ENCODE measurements at regions not wholly inside any gene's neighbourhood (a gene's known extent, or its start where the extent isn't known, plus 50 kb on each side); places are given as distances from the start of the nearest gene placed in this dataset.

DNA sequence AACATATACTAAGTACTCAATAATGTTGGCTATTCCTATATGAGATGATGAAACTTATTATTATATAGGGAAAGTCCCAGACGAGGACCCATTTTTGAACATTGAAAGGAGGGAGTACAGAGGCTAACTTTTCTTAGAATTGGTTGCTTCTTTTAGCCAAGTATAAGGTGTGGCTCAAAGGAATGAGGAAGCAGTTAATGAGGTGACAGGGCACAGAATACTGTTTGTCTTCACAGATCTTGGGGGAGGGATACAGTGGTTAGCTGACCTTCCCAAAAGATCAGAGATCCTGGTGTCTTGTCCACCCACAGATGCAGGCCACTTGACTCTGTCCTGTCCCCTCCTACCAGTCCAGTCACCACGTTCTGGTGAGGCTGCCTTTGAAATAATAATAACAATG is 67.8 kb upstream of the EPB41L1 start:
- no peak for ATAC-seq (ENCODE audit: low read depth)
- Mint-ChIP-seq H3K4me3 (no peak overlapping the region), H3K9me3 (peaks cover 2% of the 10 kb centered on the region), H3K27ac (no peak overlapping the region), H3K27me3 (peaks cover 26% of the 10 kb centered on the region), H3K4me1 (peaks cover 7% of the 10 kb centered on the region), H3K36me3 (ENCODE audit: low read depth) (no peaks in the 10 kb centered on the region)
- intact Hi-C loops (cut with micrococcal nuclease), result no loop called here
- TF ChIP-seq, protein P1, sequence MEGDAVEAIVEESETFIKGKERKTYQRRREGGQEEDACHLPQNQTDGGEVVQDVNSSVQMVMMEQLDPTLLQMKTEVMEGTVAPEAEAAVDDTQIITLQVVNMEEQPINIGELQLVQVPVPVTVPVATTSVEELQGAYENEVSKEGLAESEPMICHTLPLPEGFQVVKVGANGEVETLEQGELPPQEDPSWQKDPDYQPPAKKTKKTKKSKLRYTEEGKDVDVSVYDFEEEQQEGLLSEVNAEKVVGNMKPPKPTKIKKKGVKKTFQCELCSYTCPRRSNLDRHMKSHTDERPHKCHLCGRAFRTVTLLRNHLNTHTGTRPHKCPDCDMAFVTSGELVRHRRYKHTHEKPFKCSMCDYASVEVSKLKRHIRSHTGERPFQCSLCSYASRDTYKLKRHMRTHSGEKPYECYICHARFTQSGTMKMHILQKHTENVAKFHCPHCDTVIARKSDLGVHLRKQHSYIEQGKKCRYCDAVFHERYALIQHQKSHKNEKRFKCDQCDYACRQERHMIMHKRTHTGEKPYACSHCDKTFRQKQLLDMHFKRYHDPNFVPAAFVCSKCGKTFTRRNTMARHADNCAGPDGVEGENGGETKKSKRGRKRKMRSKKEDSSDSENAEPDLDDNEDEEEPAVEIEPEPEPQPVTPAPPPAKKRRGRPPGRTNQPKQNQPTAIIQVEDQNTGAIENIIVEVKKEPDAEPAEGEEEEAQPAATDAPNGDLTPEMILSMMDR (IDR thresholded peaks at IDR 0.05), result no peak
- POLR2A ChIA-PET, result interaction anchor here (1.4 kb wide), 1 partner anchor 11 kb away, joined by 4 read pairs; no protein-coding TSS in a partner anchor
- CTCF ChIA-PET, result no interaction called here
- DNase-seq, result no peak

DNA sequence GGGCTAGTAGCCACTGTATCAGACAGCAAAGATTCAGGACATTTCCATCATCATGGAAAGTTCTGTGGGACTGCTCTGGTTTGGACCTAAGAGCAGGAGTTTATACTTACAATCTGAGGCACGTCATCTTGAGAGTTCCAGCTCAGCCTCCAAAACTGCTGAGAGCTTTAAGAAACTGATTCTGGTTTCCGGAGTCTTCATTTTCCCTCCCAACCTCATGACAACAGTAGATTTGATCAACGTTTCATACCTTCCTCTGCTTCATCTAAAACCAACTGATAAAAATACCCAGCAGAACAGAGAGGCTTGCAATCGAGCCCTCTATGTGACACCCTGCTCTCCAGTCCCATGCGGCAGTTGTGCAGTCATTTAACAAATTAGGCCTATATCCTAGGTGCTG is 64.3 kb upstream of the EPB41L1 start:
- DNase-seq, result no peak
- Mint-ChIP-seq H3K27ac (no peak overlapping the region), H3K4me1 (peaks cover 20% of the 10 kb centered on the region), H3K27me3 (peaks cover 33% of the 10 kb centered on the region), H3K36me3 (ENCODE audit: low read depth) (no peaks in the 10 kb centered on the region), H3K4me3 (no peak overlapping the region), H3K9me3 (no peaks in the 10 kb centered on the region)
- TF ChIP-seq, protein P1 (IDR thresholded peaks at IDR 0.05), result no peak
- ChIA-PET CTCF (no interaction called here), POLR2A (interaction anchor here (0.6 kb wide), 1 partner anchor 35 kb away, joined by 4 read pairs; no protein-coding TSS in a partner anchor)
- intact Hi-C loops (cut with micrococcal nuclease), result loop anchor here (5.0 kb wide), 1 partner anchor 38 kb away; no protein-coding TSS in a partner anchor
- ATAC-seq (ENCODE audit: low read depth), result no peak

DNA sequence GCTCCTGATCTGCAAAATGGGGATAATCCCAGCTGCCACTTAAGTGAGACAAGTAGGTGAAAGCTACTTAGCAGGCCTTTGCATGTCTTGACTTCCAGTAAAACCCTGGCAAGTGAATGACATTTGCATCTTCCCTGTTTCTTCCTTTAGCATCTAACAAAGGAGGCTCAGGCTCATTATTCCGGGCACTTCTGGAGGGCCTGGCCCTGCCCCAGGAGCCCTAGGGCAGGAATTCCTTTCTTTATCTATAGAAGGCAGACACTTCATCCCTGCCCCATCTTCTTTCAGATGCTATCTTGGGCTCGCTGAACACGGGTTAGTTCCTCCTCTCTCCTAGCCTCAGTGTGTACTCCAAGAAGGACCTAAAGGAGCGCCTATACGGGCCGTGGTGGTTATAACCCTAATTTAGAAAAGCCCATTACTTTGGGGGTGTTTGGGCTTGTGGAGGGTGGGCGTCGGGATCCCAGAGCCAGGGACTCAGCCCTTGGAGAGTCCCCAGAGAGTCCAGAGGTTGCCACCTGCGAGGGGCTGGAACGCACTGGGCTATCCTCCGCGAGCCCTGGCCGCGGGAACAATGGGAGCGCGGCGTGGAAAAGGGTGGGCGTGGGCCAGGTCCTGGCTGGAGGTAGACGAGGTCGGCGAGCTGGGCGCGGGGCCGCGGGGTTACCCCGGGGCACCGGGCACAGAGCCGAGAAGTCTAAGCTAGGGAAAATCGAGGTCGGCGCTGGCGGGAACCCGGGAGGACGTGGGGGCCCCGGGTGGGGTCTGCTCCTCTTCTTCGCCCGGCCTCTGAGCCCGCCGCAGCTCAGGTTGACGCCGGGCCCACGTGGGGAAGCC is 62.8 kb upstream of the EPB41L1 start:
- POLR2A ChIA-PET, result no interaction called here
- ATAC-seq (ENCODE audit: low read depth) (no peak), DNase-seq (no peak)
- H3K27me3 Mint-ChIP-seq, result peaks cover 30% of the 10 kb centered on the region
- CTCF ChIA-PET, result interaction anchor here (1.3 kb wide), 1 partner anchor 47 kb away, joined by 3 read pairs; no protein-coding TSS in a partner anchor
- H3K4me1 Mint-ChIP-seq, result peaks cover 20% of the 10 kb centered on the region
- H3K36me3 Mint-ChIP-seq (ENCODE audit: low read depth), result no peaks in the 10 kb centered on the region
- H3K4me3 Mint-ChIP-seq, result peak overlapping the region; percentile 72
- no peak overlapping the region for H3K27ac Mint-ChIP-seq
- no peaks in the 10 kb centered on the region for H3K9me3 Mint-ChIP-seq
- TF ChIP-seq, protein P1 (IDR thresholded peaks at IDR 0.05), result no peak
- intact Hi-C loops (cut with micrococcal nuclease), result loop anchor here (5.0 kb wide), 1 partner anchor 39 kb away; no protein-coding TSS in a partner anchor

DNA sequence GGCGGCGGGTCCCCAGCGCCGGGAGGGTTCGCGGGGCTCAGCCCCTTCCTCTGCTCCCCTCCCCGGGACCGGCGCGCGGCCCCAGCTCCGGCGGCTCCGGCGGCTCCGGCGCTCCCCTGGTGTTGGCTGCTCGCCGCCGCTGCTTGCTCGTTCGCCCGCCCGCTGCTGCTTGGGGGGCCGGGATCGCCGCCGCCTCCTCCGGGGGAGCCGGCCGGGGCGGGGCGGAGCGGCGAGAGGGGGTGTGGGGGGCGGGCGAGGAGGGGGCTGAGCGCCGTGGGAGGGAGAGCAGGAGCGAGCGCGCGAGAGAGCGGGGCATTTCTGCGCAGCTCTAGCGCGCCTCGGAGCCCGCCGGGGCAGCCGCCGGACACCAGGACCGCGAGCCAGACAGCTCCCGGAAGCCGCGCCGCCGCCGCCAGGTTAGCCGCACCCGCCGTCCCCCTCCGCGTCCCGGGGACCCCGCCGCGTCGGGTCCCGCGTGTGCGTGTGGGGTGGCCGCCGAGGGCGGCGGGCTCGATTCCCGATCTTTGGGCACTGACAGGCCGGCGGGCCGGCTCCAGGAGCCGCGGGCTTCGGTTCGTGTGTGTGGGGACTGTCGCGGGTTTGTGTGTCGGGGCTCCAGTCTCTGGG is 62.0 kb upstream of the EPB41L1 start:
- Mint-ChIP-seq H3K4me1 (peaks cover 28% of the 10 kb centered on the region), H3K4me3 (peak overlapping the region; percentile 85), H3K27ac (peak overlapping the region; percentile 14), H3K9me3 (no peaks in the 10 kb centered on the region), H3K36me3 (ENCODE audit: low read depth) (no peaks in the 10 kb centered on the region), H3K27me3 (peaks cover 30% of the 10 kb centered on the region)
- DNase-seq (peak; percentile 34), ATAC-seq (ENCODE audit: low read depth) (peak; percentile 30)
- POLR2A ChIA-PET, result interaction anchor here (0.6 kb wide), 1 partner anchor 743 kb away, joined by 3 read pairs; no protein-coding TSS in a partner anchor
- TF ChIP-seq, protein P1 (IDR thresholded peaks at IDR 0.05), result no peak
- CTCF ChIA-PET, result interaction anchor here (1.3 kb wide), 1 partner anchor 46 kb away, joined by 3 read pairs; no protein-coding TSS in a partner anchor
- intact Hi-C loops (cut with micrococcal nuclease), result loop anchor here (5.0 kb wide), 1 partner anchor 40 kb away; no protein-coding TSS in a partner anchor
